HepG2 (cell line): ENCODE measurements at regions not wholly inside any gene's neighbourhood (a gene's known extent, or its start where the extent isn't known, plus 50 kb on each side); places are given as distances from the start of the nearest gene placed in this dataset.

Experiments
- ATAC-seq: fragments of 200-7000 bp; cut with Tn5 transposase; 3 replicates; pipeline ENCODE4 v1.9.1; 2020; ENCODE audit warnings: mild to moderate bottlenecking, moderate library complexity
- BruUV-seq: library from RNA; stranded (reverse); fragments of 400-500 nt; replicated peaks from 2 replicates; lab custom pipeline; 2021; lab: Mats Ljungman, UMichigan
- CTCF ChIA-PET: fragments of 300-600 bp; formaldehyde crosslinking; extraction: SDS; loops from one replicate; lab custom pipeline; 2021; ENCODE audit warnings: low total read pairs, inconsistent platforms, low intra/inter-chr PET ratio; lab: Yijun Ruan, JAX
- POLR2A ChIA-PET: fragments of 350-600 bp; sonication (Branson Sonifier 250); formaldehyde crosslinking; loops from one replicate; lab custom pipeline; 2020; ENCODE audit warnings: antibody characterized with exemption, inconsistent platforms; lab: Yijun Ruan, JAX
- DNase-seq: peaks from one replicate; pipeline ENCODE4 v3.0.0-alpha.2; 2015; ENCODE audit warnings: low spot score
- FAIRE-seq: peaks from 3 replicates; lab custom pipeline; 2011; peaks lifted over from hg19 to GRCh38; lab: Jason Lieb, UNC
- H2AFZ ChIP-seq: one replicate; pipeline ENCODE4 v1.6.1; 2011; ENCODE audit warnings: low read length, inconsistent platforms
- H3K27ac ChIP-seq: fragments of 300-600 bp; 3 replicates; pipeline ENCODE4 v1.8.0; 2011; ENCODE audit warnings: mixed run types, mild to moderate bottlenecking, mixed read lengths, low read length, inconsistent platforms; ENCODE audit not compliant: insufficient read depth; ENCODE audit errors: extremely low read length
- H3K27me3 ChIP-seq, 2 experiments: fragments of 200-600 bp in 1 of 2; 2 replicates in 1 of 2; 3 replicates in 1 of 2; pipeline versions ENCODE4 v1.6.0 to v1.8.0; 2011; ENCODE audit warnings: low read length in 2 of 2, mild to moderate bottlenecking in 2 of 2, moderate library complexity in 2 of 2, inconsistent platforms in 1 of 2; ENCODE audit not compliant: insufficient read depth in 2 of 2, control insufficient read depth in 1 of 2
- H3K36me3 ChIP-seq, 2 experiments: fragments of 200-600 bp in 1 of 2; replicated peaks in 1 of 2; 2 replicates in 1 of 2; 3 replicates in 1 of 2; pipeline versions ENCODE4 v1.5.1 to v1.8.0; 2011; ENCODE audit warnings: low read length in 2 of 2, inconsistent platforms in 1 of 2; ENCODE audit not compliant: insufficient read depth in 2 of 2, control insufficient read depth in 1 of 2
- H3K4me1 ChIP-seq: 2 replicates; pipeline ENCODE4 v1.5.1; 2012; ENCODE audit warnings: low read length, inconsistent platforms; ENCODE audit not compliant: insufficient read depth
- H3K4me2 ChIP-seq: 2 replicates; pipeline ENCODE4 v1.6.0; 2011; ENCODE audit warnings: low read depth, low read length, inconsistent platforms
- H3K4me3 ChIP-seq, 3 experiments: fragments of 200-600 bp in 1 of 3; sonication (generic), shearing (Covaris generic) in 1 of 3; replicated peaks in 1 of 3; 2 replicates each; pipeline ENCODE4 v1.5.1; 2011 to 2016; ENCODE audit warnings: low read length in 3 of 3, inconsistent platforms in 2 of 3, low read depth in 2 of 3, mild to moderate bottlenecking in 2 of 3, control low read depth in 1 of 3, mixed read lengths in 1 of 3; ENCODE audit not compliant: insufficient read depth in 1 of 3
- H3K79me2 ChIP-seq: one replicate; pipeline ENCODE4 v1.6.1; 2011; ENCODE audit warnings: low read length, inconsistent platforms; ENCODE audit not compliant: insufficient read depth
- H3K9ac ChIP-seq: 2 replicates; pipeline ENCODE4 v1.6.0; 2011; ENCODE audit warnings: mild to moderate bottlenecking, low read depth, low read length, inconsistent platforms; ENCODE audit not compliant: insufficient read depth
- H3K9me3 ChIP-seq: 2 replicates; pipeline ENCODE4 v1.5.1; 2012; ENCODE audit warnings: mild to moderate bottlenecking, low read length
- H4K20me1 ChIP-seq: 2 replicates; pipeline ENCODE4 v1.6.0; 2011; ENCODE audit warnings: inconsistent platforms, mild to moderate bottlenecking, low read length, moderate library complexity; ENCODE audit not compliant: insufficient read depth
- ARHGAP35 ChIP-seq: sonication (generic); formaldehyde crosslinking; IDR thresholded peaks from 2 replicates; pipeline ENCODE4 v1.9.0; 2022; ENCODE audit warnings: mild to moderate bottlenecking, inconsistent platforms, moderate library complexity, missing genetic modification reagents, borderline replicate concordance
- GABPA ChIP-seq, 2 experiments: IDR thresholded peaks; 2 replicates each; pipeline ENCODE4 v1.6.1; 2011 to 2016; ENCODE audit warnings: low read depth in 2 of 2, low read length in 1 of 2, missing biosample characterization in 1 of 2, missing genetic modification characterization in 1 of 2
- HNF4A ChIP-seq: sonication (generic); formaldehyde crosslinking; IDR thresholded peaks from 2 replicates; pipeline ENCODE4 v1.4.0; 2020; ENCODE audit warnings: missing genetic modification reagents
- KMT2B ChIP-seq: IDR thresholded peaks from 2 replicates; pipeline ENCODE4 v1.6.1; 2016; ENCODE audit warnings: missing genetic modification reagents, missing compliant biosample characterization
- SOX13 ChIP-seq, 3 experiments: fragments of 450-650 bp in 1 of 3; sonication (generic) in 1 of 3; formaldehyde crosslinking in 1 of 3; IDR thresholded peaks in 2 of 3; conservative IDR thresholded peaks in 1 of 3; 2 replicates each; pipeline versions ENCODE4 v1.5.0 to v1.6.1; 2016 to 2020; ENCODE audit warnings: antibody characterized with exemption in 1 of 3, mild to moderate bottlenecking in 1 of 3, missing compliant biosample characterization in 1 of 3, missing genetic modification reagents in 1 of 3, moderate library complexity in 1 of 3
- TCF7 ChIP-seq: sonication (generic); IDR thresholded peaks from 2 replicates; pipeline ENCODE4 v1.6.1; 2016; ENCODE audit warnings: antibody characterized with exemption, low read depth
- ZFP41 ChIP-seq: sonication (generic); formaldehyde crosslinking; IDR thresholded peaks from 2 replicates; pipeline ENCODE4 v1.4.0; 2020; ENCODE audit warnings: mild to moderate bottlenecking, missing genetic modification reagents, borderline replicate concordance
- ZNF12 ChIP-seq: sonication (generic); formaldehyde crosslinking; IDR thresholded peaks from 2 replicates; pipeline ENCODE4 v1.5.0; 2020; ENCODE audit warnings: missing genetic modification reagents
- ZNF552 ChIP-seq: sonication (generic); formaldehyde crosslinking; IDR thresholded peaks from 2 replicates; pipeline ENCODE4 v1.9.0; 2022; ENCODE audit warnings: missing genetic modification reagents, mild to moderate bottlenecking, borderline replicate concordance
- ZNF646 ChIP-seq: sonication (generic); formaldehyde crosslinking; IDR thresholded peaks from 2 replicates; pipeline ENCODE4 v1.9.0; 2021; ENCODE audit warnings: mild to moderate bottlenecking, missing genetic modification reagents
- WGBS: methylation state at CpG from one replicate; pipeline ENCODE4 v1.1.6; 2017; ENCODE audit warnings: low lambda C conversion rate; 5-methylcytosine and 5-hydroxymethylcytosine counted together
- in situ Hi-C: cut with HindIII; loops from 2 replicates; pipeline ENCODE4 v1.10.0; 2017; ENCODE audit warnings: low pct_unique_long_range_greater_than_20kb; ENCODE audit not compliant: extremely low pct_ligation_motif_present
- intact Hi-C: fragments of 100-400 bp; cut with micrococcal nuclease; formaldehyde crosslinking; loops from one replicate; pipeline ENCODE4 v1.10.0; 2022; ENCODE audit not compliant: unreplicated experiment

- peak; percentile 57 for TF ChIP-seq HNF4A (CRISPR knock-in tag)
- no peak for TF ChIP-seq GABPA (IDR thresholded peaks at IDR 0.05; ENCODE audit: low read depth, low read length)
- TF ChIP-seq GABPA (CRISPR knock-in tag; IDR thresholded peaks at IDR 0.05; ENCODE audit: low read depth) = peak; percentile 37; the same call in 1 of the 2 replicates
Measured at GRCh38 chr12:126033751-126034150, 968.5 kb downstream of the AACS start (continued).

- H2AFZ ChIP-seq = no peak overlapping the region
- BruUV-seq = no TSS peak
- no peaks in the 10 kb centered on the region for H3K36me3 ChIP-seq
- no peaks in the 10 kb centered on the region for H3K79me2 ChIP-seq
- CTCF ChIA-PET = no interaction called here
- DNase-seq = no peak
- POLR2A ChIA-PET = no interaction called here
- intact Hi-C loops (no loop called here), in situ Hi-C loops (no loop called here)
- no peak overlapping the region for H3K4me3 ChIP-seq
- H3K9me3 ChIP-seq = peaks cover 9% of the 10 kb centered on the region; the same call in 1 of the 2 replicates
- ATAC-seq = no peak
- no peak for FAIRE-seq
- peaks cover 14% of the 10 kb centered on the region for H3K4me1 ChIP-seq
- H4K20me1 ChIP-seq = no peaks in the 10 kb centered on the region
- TF ChIP-seq ZFP41 (CRISPR knock-in tag) (no peak), ZNF552 (CRISPR knock-in tag) (no peak), KMT2B (CRISPR knock-in tag) (no peak), TCF7 (no peak)
- H3K27ac ChIP-seq = no peak overlapping the region
- H3K9ac ChIP-seq = no peak overlapping the region
- H3K4me2 ChIP-seq = no peak overlapping the region
- H3K27me3 ChIP-seq = no peaks in the 10 kb centered on the region
Measured at GRCh38 chr12:126036348-126036747, 971.1 kb downstream of the AACS start.

- in situ Hi-C loops (no loop called here), intact Hi-C loops (no loop called here)
- Histone ChIP-seq H3K27ac (no peak overlapping the region), H3K79me2 (no peaks in the 10 kb centered on the region), H4K20me1 (no peaks in the 10 kb centered on the region), H3K36me3 (no peaks in the 10 kb centered on the region), H3K27me3 (no peaks in the 10 kb centered on the region), H3K9ac (no peak overlapping the region), H3K4me2 (no peak overlapping the region), H2AFZ (no peak overlapping the region), H3K4me1 (peaks cover 9% of the 10 kb centered on the region), H3K9me3 (peaks cover 3% of the 10 kb centered on the region; the same call in 1 of the 2 replicates), H3K4me3 (no peak overlapping the region)
- CTCF ChIA-PET = no interaction called here
- DNase-seq (no peak), ATAC-seq (no peak), FAIRE-seq (no peak)
- TF ChIP-seq SOX13 (IDR thresholded peaks at IDR 0.05) (no peak), SOX13 (CRISPR knock-in tag; conservative IDR thresholded peaks at IDR 0.05 in 1 of 2, IDR thresholded peaks at IDR 0.05 in 1 of 2) (no peak), ZNF12 (CRISPR knock-in tag) (no peak), ZNF646 (CRISPR knock-in tag) (no peak), ARHGAP35 (CRISPR knock-in tag) (no peak)
- no TSS peak for BruUV-seq
- WGBS = 0% methylated on average over 1 of the region's 1 CpG
- POLR2A ChIA-PET = no interaction called here
Measured at GRCh38 chr12:126038434-126038833, 973.2 kb downstream of the AACS start.
